ENCODE measurements at regions not wholly inside any gene's neighbourhood (a gene's known extent, or its start where the extent isn't known, plus 50 kb on each side); places are given as distances from the start of the nearest gene placed in this dataset.

DNA sequence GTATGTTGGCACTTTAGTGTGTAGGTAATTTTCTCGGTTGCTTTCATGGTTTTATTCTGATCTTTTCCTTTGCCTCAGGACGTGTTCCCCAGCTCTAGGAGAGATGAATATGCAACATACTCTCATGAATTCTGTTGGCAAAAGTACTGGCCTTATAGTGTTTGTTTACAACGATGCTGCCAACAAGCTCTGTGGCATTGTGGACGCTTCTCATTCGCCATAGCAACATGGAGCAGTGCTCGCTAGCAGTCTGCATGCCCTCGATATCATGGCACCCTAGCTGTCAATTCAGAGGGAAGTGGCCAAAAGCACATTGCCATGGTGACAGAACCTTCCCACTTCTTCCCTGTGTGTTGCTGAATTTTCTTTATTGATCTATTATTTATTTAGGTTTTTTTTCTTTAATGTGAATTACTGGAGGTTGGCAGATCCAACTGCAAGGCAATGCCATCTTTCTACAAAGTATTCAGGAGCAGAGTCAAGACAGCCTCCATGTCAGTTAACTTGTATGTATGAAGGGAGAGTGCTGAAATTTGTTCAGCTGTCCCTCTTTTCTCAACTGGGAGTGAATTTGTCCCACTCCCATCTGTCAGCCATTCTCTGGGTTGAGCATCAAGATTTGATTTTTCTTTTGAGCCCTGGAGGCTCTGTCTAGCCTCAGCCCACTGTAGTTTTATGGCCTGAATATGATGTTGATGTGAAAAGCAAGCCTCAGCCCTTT is 224.9 kb upstream of the VCX3A start:
- TF ChIP-seq EZH2 (IDR thresholded peaks at IDR 0.05; ENCODE audit: borderline replicate concordance, insufficient read depth, low read depth, low read length, poor library complexity, severe bottlenecking): no peak
- TF ChIP-seq, protein P1, sequence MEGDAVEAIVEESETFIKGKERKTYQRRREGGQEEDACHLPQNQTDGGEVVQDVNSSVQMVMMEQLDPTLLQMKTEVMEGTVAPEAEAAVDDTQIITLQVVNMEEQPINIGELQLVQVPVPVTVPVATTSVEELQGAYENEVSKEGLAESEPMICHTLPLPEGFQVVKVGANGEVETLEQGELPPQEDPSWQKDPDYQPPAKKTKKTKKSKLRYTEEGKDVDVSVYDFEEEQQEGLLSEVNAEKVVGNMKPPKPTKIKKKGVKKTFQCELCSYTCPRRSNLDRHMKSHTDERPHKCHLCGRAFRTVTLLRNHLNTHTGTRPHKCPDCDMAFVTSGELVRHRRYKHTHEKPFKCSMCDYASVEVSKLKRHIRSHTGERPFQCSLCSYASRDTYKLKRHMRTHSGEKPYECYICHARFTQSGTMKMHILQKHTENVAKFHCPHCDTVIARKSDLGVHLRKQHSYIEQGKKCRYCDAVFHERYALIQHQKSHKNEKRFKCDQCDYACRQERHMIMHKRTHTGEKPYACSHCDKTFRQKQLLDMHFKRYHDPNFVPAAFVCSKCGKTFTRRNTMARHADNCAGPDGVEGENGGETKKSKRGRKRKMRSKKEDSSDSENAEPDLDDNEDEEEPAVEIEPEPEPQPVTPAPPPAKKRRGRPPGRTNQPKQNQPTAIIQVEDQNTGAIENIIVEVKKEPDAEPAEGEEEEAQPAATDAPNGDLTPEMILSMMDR (IDR thresholded peaks at IDR 0.05): no peak
- no peaks in the 10 kb centered on the region for H3K27me3 Mint-ChIP-seq
- ChIA-PET CTCF (no interaction called here), POLR2A (no interaction called here)
- no peaks in the 10 kb centered on the region for H4K20me1 ChIP-seq (ENCODE audit: control insufficient read depth, insufficient read depth, low read length, poor library complexity, severe bottlenecking)
- no peaks in the 10 kb centered on the region for H3K36me3 ChIP-seq (replicated peaks in 1 of 2; ENCODE audit: control extremely low read depth in 1 of 2, control insufficient read depth in 1 of 2, extremely low read depth in 1 of 2, insufficient read depth in 2 of 2, low read length in 1 of 2)
- no peaks in the 10 kb centered on the region for H3K79me2 ChIP-seq (ENCODE audit: control insufficient read depth, insufficient read depth, low read length)
- WGBS (ENCODE audit: insufficient coverage): no CpG with 5 or more reads among the region's 7 CpGs
- H3K4me1 ChIP-seq (ENCODE audit: control insufficient read depth in 2 of 2, insufficient read depth in 2 of 2, low read length in 2 of 2): no peaks in the 10 kb centered on the region
- no peaks in the 10 kb centered on the region for H3K9me3 Mint-ChIP-seq (ENCODE audit: insufficient read depth)
- no peak overlapping the region for H3K4me2 ChIP-seq (replicated peaks; ENCODE audit: low read depth, low read length, poor library complexity, severe bottlenecking)
- H3K27ac Mint-ChIP-seq: no peak overlapping the region
- no peak for DNase-seq
- H3K9ac ChIP-seq (ENCODE audit: low read length): no peak overlapping the region
- H3K9me3 ChIP-seq (ENCODE audit: control extremely low read depth in 1 of 3, control insufficient read depth in 2 of 3, insufficient read depth in 1 of 3, low read length in 2 of 3): peaks cover 0 to under 1% (median 0%) of the 10 kb centered on the region in 3 donors
- H3K27ac ChIP-seq (ENCODE audit: low read length in 2 of 2): no peak overlapping the region
- H3K4me3 Mint-ChIP-seq: no peak overlapping the region
- H3K4me1 Mint-ChIP-seq: no peaks in the 10 kb centered on the region
- no peaks in the 10 kb centered on the region for H3K27me3 ChIP-seq (replicated peaks in 1 of 4; ENCODE audit: control extremely low read depth in 1 of 4, control insufficient read depth in 3 of 4, insufficient read depth in 4 of 4, low read length in 3 of 4)
- ATAC-seq (ENCODE audit: low read depth): no peak
- intact Hi-C loops (cut with micrococcal nuclease): no loop called here
- no peak overlapping the region for H3K4me3 ChIP-seq (ENCODE audit: control extremely low read depth in 1 of 5, extremely low read depth in 1 of 5, insufficient read depth in 1 of 5, low read depth in 2 of 5, low read length in 4 of 5)
- H2AFZ ChIP-seq (ENCODE audit: insufficient read depth, low read depth, low read length, poor library complexity, severe bottlenecking): no peak overlapping the region

DNA sequence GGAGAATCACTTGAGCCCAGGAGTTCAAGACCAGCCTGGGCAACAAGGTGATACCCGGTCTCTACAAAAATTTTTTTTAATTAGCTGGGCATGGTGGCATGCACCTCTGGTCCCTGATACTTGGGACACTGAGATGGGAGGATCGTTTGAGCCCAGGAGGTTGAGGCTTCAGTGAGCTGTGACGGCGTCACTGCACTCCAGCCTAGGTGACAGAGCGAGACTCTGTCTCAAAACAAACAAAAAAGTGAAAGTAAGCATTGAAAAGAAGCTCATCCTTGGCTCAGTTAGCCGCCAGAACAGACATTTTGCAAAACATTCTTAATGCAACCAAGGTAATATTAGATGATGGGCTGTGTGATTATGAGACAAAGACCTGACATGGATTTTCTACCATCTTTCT is 223.3 kb upstream of the VCX3A start:
- no peak overlapping the region for H3K9ac ChIP-seq (ENCODE audit: low read length)
- Mint-ChIP-seq H3K27ac (no peak overlapping the region), H3K27me3 (no peaks in the 10 kb centered on the region), H3K4me1 (no peaks in the 10 kb centered on the region), H3K4me3 (no peak overlapping the region), H3K9me3 (ENCODE audit: insufficient read depth) (no peaks in the 10 kb centered on the region)
- no peak overlapping the region for H3K27ac ChIP-seq (ENCODE audit: low read length in 2 of 2)
- H3K9me3 ChIP-seq (ENCODE audit: control extremely low read depth in 1 of 3, control insufficient read depth in 2 of 3, insufficient read depth in 1 of 3, low read length in 2 of 3): no peaks in the 10 kb centered on the region
- no peak overlapping the region for H2AFZ ChIP-seq (ENCODE audit: insufficient read depth, low read depth, low read length, poor library complexity, severe bottlenecking)
- no peaks in the 10 kb centered on the region for H3K36me3 ChIP-seq (replicated peaks in 1 of 2; ENCODE audit: control extremely low read depth in 1 of 2, control insufficient read depth in 1 of 2, extremely low read depth in 1 of 2, insufficient read depth in 2 of 2, low read length in 1 of 2)
- POLR2A ChIA-PET: no interaction called here
- WGBS (ENCODE audit: insufficient coverage): 83% methylated on average over 2 of the region's 6 CpGs
- ATAC-seq (ENCODE audit: low read depth): no peak
- H3K4me1 ChIP-seq (ENCODE audit: control insufficient read depth in 2 of 2, insufficient read depth in 2 of 2, low read length in 2 of 2): no peaks in the 10 kb centered on the region
- H3K4me2 ChIP-seq (replicated peaks; ENCODE audit: low read depth, low read length, poor library complexity, severe bottlenecking): no peak overlapping the region
- CTCF ChIA-PET: interaction anchor here (0.7 kb wide), 1 partner anchor 182 kb away, joined by 3 read pairs; no protein-coding TSS in a partner anchor
- H3K79me2 ChIP-seq (ENCODE audit: control insufficient read depth, insufficient read depth, low read length): no peaks in the 10 kb centered on the region
- TF ChIP-seq, protein P1 (IDR thresholded peaks at IDR 0.05): no peak
- H3K27me3 ChIP-seq (replicated peaks in 1 of 4; ENCODE audit: control extremely low read depth in 1 of 4, control insufficient read depth in 3 of 4, insufficient read depth in 4 of 4, low read length in 3 of 4): no peaks in the 10 kb centered on the region
- no peak overlapping the region for H3K4me3 ChIP-seq (ENCODE audit: control extremely low read depth in 1 of 5, extremely low read depth in 1 of 5, insufficient read depth in 1 of 5, low read depth in 2 of 5, low read length in 4 of 5)
- DNase-seq: no peak
- H4K20me1 ChIP-seq (ENCODE audit: control insufficient read depth, insufficient read depth, low read length, poor library complexity, severe bottlenecking): no peaks in the 10 kb centered on the region
- intact Hi-C loops (cut with micrococcal nuclease): no loop called here

Measured in B cell (primary cell).